B cell (primary cell): ENCODE measurements at regions not wholly inside any gene's neighbourhood (a gene's known extent, or its start where the extent isn't known, plus 50 kb on each side); places are given as distances from the start of the nearest gene placed in this dataset.

Source experiments
- ATAC-seq: fragments of 200-7000 bp; cut with Tn5 transposase; one replicate; pipeline ENCODE4 v1.10.0; 2021; ENCODE audit warnings: low read depth, mild to moderate bottlenecking, moderate number of reproducible peaks, moderate library complexity
- CTCF ChIA-PET: fragments of 350-600 bp; sonication (Branson Sonifier 250); formaldehyde crosslinking; loops from one replicate; lab custom pipeline; 2021; ENCODE audit warnings: antibody characterized with exemption, inconsistent platforms; lab: Charles Lee
- POLR2A ChIA-PET: fragments of 350-600 bp; sonication (Branson Sonifier 250); formaldehyde crosslinking; loops from one replicate; lab custom pipeline; 2021; ENCODE audit warnings: antibody characterized with exemption; lab: Charles Lee
- DNase-seq: peaks from one replicate; pipeline ENCODE4 v3.0.0; 2013
- H2AFZ ChIP-seq: 2 replicates; pipeline ENCODE4 v1.6.1; 2012; ENCODE audit warnings: mild to moderate bottlenecking, low read depth, low read length; ENCODE audit not compliant: insufficient read depth, poor library complexity, severe bottlenecking
- H3K27ac ChIP-seq, 2 donors: 1 replicate in 1 of 2; 2 replicates in 1 of 2; pipeline ENCODE4 v1.5.1; 2012 to 2013; ENCODE audit warnings: low read length in 2 of 2, mild to moderate bottlenecking in 2 of 2, moderate library complexity in 1 of 2
- H3K27me3 ChIP-seq, 4 experiments: fragments of 200-600 bp in 1 of 4; sonication (generic) in 1 of 4; replicated peaks in 1 of 4; 1 replicate in 2 of 4; 2 replicates in 2 of 4; pipeline versions ENCODE4 v1.6.1 to v1.7.0; 2013 to 2016; ENCODE audit warnings: low read length in 3 of 4, mild to moderate bottlenecking in 2 of 4, mixed read lengths in 1 of 4, moderate library complexity in 1 of 4; ENCODE audit not compliant: insufficient read depth in 4 of 4, control insufficient read depth in 3 of 4; ENCODE audit errors: control extremely low read depth in 1 of 4
- H3K36me3 ChIP-seq, 2 experiments: replicated peaks in 1 of 2; 1 replicate in 1 of 2; 2 replicates in 1 of 2; pipeline versions ENCODE4 v1.6.1 to v1.7.1; 2013; ENCODE audit warnings: low read length in 1 of 2; ENCODE audit not compliant: insufficient read depth in 2 of 2, control insufficient read depth in 1 of 2; ENCODE audit errors: control extremely low read depth in 1 of 2, extremely low read depth in 1 of 2
- H3K4me1 ChIP-seq, 2 donors: fragments of 200-600 bp in 1 of 2; sonication (generic) in 1 of 2; 1 replicate in 1 of 2; 2 replicates in 1 of 2; pipeline versions ENCODE4 v1.5.1 to v1.6.1; 2013 to 2017; ENCODE audit warnings: low read length in 2 of 2; ENCODE audit not compliant: control insufficient read depth in 2 of 2, insufficient read depth in 2 of 2
- H3K4me2 ChIP-seq: replicated peaks from 2 replicates; pipeline ENCODE3; 2012; ENCODE audit warnings: mild to moderate bottlenecking, low read depth, low read length; ENCODE audit not compliant: poor library complexity, severe bottlenecking
- H3K4me3 ChIP-seq, 5 experiments: fragments of 200-600 bp in 1 of 5; sonication (generic) in 1 of 5; 1 replicate in 3 of 5; 2 replicates in 2 of 5; pipeline versions ENCODE4 v1.5.1 to v1.7.0; 2011 to 2016; ENCODE audit warnings: low read length in 4 of 5, mild to moderate bottlenecking in 4 of 5, low read depth in 2 of 5, control low read depth in 1 of 5, moderate library complexity in 1 of 5; ENCODE audit not compliant: insufficient read depth in 1 of 5; ENCODE audit errors: control extremely low read depth in 1 of 5, extremely low read depth in 1 of 5
- H3K79me2 ChIP-seq: fragments of 200-600 bp; sonication (generic); one replicate; pipeline ENCODE4 v1.6.0; 2016; ENCODE audit warnings: low read length; ENCODE audit not compliant: control insufficient read depth, insufficient read depth
- H3K9ac ChIP-seq: fragments of 200-600 bp; sonication (generic); 2 replicates; pipeline ENCODE4 v1.6.1; 2017; ENCODE audit warnings: mild to moderate bottlenecking, low read length, moderate library complexity
- H3K9me3 ChIP-seq, 3 donors: one replicate each; pipeline versions ENCODE4 v1.6.1 to v1.7.1; 2013; ENCODE audit warnings: low read length in 2 of 3; ENCODE audit not compliant: control insufficient read depth in 2 of 3, insufficient read depth in 1 of 3; ENCODE audit errors: control extremely low read depth in 1 of 3
- H4K20me1 ChIP-seq: 2 replicates; pipeline ENCODE4 v1.6.0; 2012; ENCODE audit warnings: mild to moderate bottlenecking, low read length; ENCODE audit not compliant: insufficient read depth, control insufficient read depth, poor library complexity, severe bottlenecking
- H3K27ac Mint-ChIP-seq: one replicate; pipeline ENCODE4 v1.8.0; 2021; ENCODE audit warnings: mixed read lengths
- H3K27me3 Mint-ChIP-seq: one replicate; pipeline ENCODE4 v1.8.0; 2021; ENCODE audit warnings: mixed read lengths
- H3K4me1 Mint-ChIP-seq: one replicate; pipeline ENCODE4 v1.8.0; 2021; ENCODE audit warnings: mixed read lengths
- H3K4me3 Mint-ChIP-seq: one replicate; pipeline ENCODE4 v1.8.0; 2021; ENCODE audit warnings: mixed read lengths
- H3K9me3 Mint-ChIP-seq: one replicate; pipeline ENCODE4 v1.8.0; 2022; ENCODE audit warnings: mixed read lengths; ENCODE audit not compliant: insufficient read depth
- CTCF ChIP-seq: fragments of 200-600 bp; IDR thresholded peaks from one replicate; pipeline ENCODE4 v1.8.0; 2022; ENCODE audit warnings: antibody characterized with exemption, mild to moderate bottlenecking
- EZH2 ChIP-seq: IDR thresholded peaks from 2 replicates; pipeline ENCODE4 v1.6.1; 2012; ENCODE audit warnings: borderline replicate concordance, low read depth, mild to moderate bottlenecking, moderate library complexity, low read length; ENCODE audit not compliant: insufficient read depth, poor library complexity, severe bottlenecking
- WGBS: methylation state at CpG from one replicate; pipeline ENCODE4 v1.1.5; 2013; ENCODE audit warnings: missing lambda C conversion rate; ENCODE audit not compliant: insufficient coverage; 5-methylcytosine and 5-hydroxymethylcytosine counted together
- intact Hi-C: fragments of 100-400 bp; cut with micrococcal nuclease; formaldehyde crosslinking; loops from one replicate; pipeline ENCODE4 v1.10.0; 2022

GRCh38 chr9:106149956-106150355, 455.6 kb downstream of the TMEM38B start:
- Mint-ChIP-seq H3K27ac (no peak overlapping the region), H3K27me3 (no peaks in the 10 kb centered on the region), H3K4me3 (no peak overlapping the region), H3K4me1 (no peaks in the 10 kb centered on the region), H3K9me3 (no peaks in the 10 kb centered on the region)
- Histone ChIP-seq H3K4me1 (no peaks in the 10 kb centered on the region), H3K27ac (no peak overlapping the region), H3K4me2 (no peak overlapping the region), H3K9ac (no peak overlapping the region), H3K36me3 (no peaks in the 10 kb centered on the region), H4K20me1 (no peaks in the 10 kb centered on the region), H3K9me3 (no peaks in the 10 kb centered on the region), H3K27me3 (no peaks in the 10 kb centered on the region), H2AFZ (no peak overlapping the region), H3K4me3 (no peak overlapping the region), H3K79me2 (no peaks in the 10 kb centered on the region)
- DNase-seq = no peak
- WGBS = no CpG with 5 or more reads among the region's 1 CpG
- intact Hi-C loops = no loop called here
- TF ChIP-seq EZH2 (no peak), CTCF (no peak)
- POLR2A ChIA-PET = no interaction called here
- CTCF ChIA-PET = no interaction called here
- ATAC-seq = no peak

GRCh38 chr9:106156465-106156864, 462.1 kb downstream of the TMEM38B start:
- H3K4me3 ChIP-seq = no peak overlapping the region
- DNase-seq (no peak), ATAC-seq (no peak)
- no peak overlapping the region for H3K9ac ChIP-seq
- H2AFZ ChIP-seq = no peak overlapping the region
- no peaks in the 10 kb centered on the region for H3K36me3 ChIP-seq
- no peaks in the 10 kb centered on the region for H3K4me1 ChIP-seq
- no peaks in the 10 kb centered on the region for H3K27me3 ChIP-seq
- CTCF ChIA-PET = no interaction called here
- Mint-ChIP-seq H3K4me1 (peaks cover 1% of the 10 kb centered on the region), H3K27ac (no peak overlapping the region), H3K4me3 (no peak overlapping the region), H3K27me3 (no peaks in the 10 kb centered on the region), H3K9me3 (no peaks in the 10 kb centered on the region)
- POLR2A ChIA-PET = no interaction called here
- H3K4me2 ChIP-seq = no peak overlapping the region
- no peaks in the 10 kb centered on the region for H3K9me3 ChIP-seq
- H3K27ac ChIP-seq = no peak overlapping the region
- no peaks in the 10 kb centered on the region for H4K20me1 ChIP-seq
- TF ChIP-seq CTCF = no peak
- no peak for TF ChIP-seq EZH2
- H3K79me2 ChIP-seq = no peaks in the 10 kb centered on the region
- intact Hi-C loops = no loop called here
- WGBS = no CpG with 5 or more reads among the region's 1 CpG
